Kidney epithelial cell (primary cell): ENCODE measurements at regions not wholly inside any gene's neighbourhood (a gene's known extent, or its start where the extent isn't known, plus 50 kb on each side); places are given as distances from the start of the nearest gene placed in this dataset.

Experiments used
- DNase-seq: peaks from one replicate; pipeline ENCODE4 v3.0.0-alpha.2; 2010; ENCODE audit warnings: low read depth
- H3K27me3 ChIP-seq: 2 replicates; pipeline ENCODE4 v1.6.0; 2011; ENCODE audit warnings: low read length; ENCODE audit not compliant: control insufficient read depth, insufficient read depth
- H3K36me3 ChIP-seq: 2 replicates; pipeline ENCODE4 v1.5.1; 2011; ENCODE audit warnings: low read length; ENCODE audit not compliant: control insufficient read depth, insufficient read depth
- H3K4me3 ChIP-seq: 2 replicates; pipeline ENCODE4 v1.5.1; 2011; ENCODE audit warnings: low read depth, mild to moderate bottlenecking, control low read depth, low read length
- TF ChIP-seq, protein P1 (sequence below): IDR thresholded peaks from 2 replicates; pipeline ENCODE4 v1.5.1; 2011; ENCODE audit warnings: mild to moderate bottlenecking, moderate library complexity, low read length, control low read depth, inconsistent platforms; ENCODE audit not compliant: insufficient read depth, poor library complexity, severe bottlenecking

DNA sequence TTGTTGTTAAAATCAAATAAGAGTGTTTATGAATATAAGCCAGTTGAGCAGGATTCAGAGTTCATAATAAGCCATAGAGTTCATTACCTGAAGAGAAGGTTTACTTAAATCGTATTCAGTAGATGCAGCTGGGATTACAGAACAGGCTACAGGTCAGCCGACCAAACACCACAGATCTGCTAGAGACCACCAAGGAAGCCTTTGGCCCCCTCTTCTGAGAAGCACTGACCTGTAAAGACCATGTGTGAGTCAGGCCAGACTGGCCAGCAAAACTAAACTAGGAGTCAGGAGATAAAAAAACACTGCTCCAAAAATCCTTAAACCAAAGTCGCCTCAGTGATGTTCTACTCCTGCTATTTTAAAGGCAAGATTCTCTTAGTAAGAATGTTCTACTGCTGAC is 1125.5 kb downstream of the FAT4 start:
- Histone ChIP-seq H3K4me3 (no peak overlapping the region), H3K36me3 (no peaks in the 10 kb centered on the region)
- DNase-seq, result no peak

GRCh38 chr4:126441173-126442035 is 1126.6 kb downstream of the FAT4 start:
- H3K4me3 ChIP-seq, result no peak overlapping the region
- H3K36me3 ChIP-seq, result no peaks in the 10 kb centered on the region
- TF ChIP-seq, protein P1, sequence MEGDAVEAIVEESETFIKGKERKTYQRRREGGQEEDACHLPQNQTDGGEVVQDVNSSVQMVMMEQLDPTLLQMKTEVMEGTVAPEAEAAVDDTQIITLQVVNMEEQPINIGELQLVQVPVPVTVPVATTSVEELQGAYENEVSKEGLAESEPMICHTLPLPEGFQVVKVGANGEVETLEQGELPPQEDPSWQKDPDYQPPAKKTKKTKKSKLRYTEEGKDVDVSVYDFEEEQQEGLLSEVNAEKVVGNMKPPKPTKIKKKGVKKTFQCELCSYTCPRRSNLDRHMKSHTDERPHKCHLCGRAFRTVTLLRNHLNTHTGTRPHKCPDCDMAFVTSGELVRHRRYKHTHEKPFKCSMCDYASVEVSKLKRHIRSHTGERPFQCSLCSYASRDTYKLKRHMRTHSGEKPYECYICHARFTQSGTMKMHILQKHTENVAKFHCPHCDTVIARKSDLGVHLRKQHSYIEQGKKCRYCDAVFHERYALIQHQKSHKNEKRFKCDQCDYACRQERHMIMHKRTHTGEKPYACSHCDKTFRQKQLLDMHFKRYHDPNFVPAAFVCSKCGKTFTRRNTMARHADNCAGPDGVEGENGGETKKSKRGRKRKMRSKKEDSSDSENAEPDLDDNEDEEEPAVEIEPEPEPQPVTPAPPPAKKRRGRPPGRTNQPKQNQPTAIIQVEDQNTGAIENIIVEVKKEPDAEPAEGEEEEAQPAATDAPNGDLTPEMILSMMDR, result no peak
- no peak for DNase-seq
- no peaks in the 10 kb centered on the region for H3K27me3 ChIP-seq

More for the DNA sequence above, 1125.5 kb downstream of the FAT4 start:
- TF ChIP-seq, protein P1, result no peak
- no peaks in the 10 kb centered on the region for H3K27me3 ChIP-seq

GRCh38 chr4:126445596-126445995 is 1130.8 kb downstream of the FAT4 start:
- DNase-seq, result no peak
- TF ChIP-seq, protein P1, result no peak

GRCh38 chr4:126446917-126447316 is 1132.2 kb downstream of the FAT4 start:
- no peak for DNase-seq
- Histone ChIP-seq H3K4me3 (no peak overlapping the region), H3K36me3 (no peaks in the 10 kb centered on the region), H3K27me3 (no peaks in the 10 kb centered on the region)
- TF ChIP-seq, protein P1, result no peak

More at GRCh38 chr4:126445596-126445995, 1130.8 kb downstream of the FAT4 start:
- Histone ChIP-seq H3K36me3 (no peaks in the 10 kb centered on the region), H3K27me3 (no peaks in the 10 kb centered on the region), H3K4me3 (no peak overlapping the region)

DNA sequence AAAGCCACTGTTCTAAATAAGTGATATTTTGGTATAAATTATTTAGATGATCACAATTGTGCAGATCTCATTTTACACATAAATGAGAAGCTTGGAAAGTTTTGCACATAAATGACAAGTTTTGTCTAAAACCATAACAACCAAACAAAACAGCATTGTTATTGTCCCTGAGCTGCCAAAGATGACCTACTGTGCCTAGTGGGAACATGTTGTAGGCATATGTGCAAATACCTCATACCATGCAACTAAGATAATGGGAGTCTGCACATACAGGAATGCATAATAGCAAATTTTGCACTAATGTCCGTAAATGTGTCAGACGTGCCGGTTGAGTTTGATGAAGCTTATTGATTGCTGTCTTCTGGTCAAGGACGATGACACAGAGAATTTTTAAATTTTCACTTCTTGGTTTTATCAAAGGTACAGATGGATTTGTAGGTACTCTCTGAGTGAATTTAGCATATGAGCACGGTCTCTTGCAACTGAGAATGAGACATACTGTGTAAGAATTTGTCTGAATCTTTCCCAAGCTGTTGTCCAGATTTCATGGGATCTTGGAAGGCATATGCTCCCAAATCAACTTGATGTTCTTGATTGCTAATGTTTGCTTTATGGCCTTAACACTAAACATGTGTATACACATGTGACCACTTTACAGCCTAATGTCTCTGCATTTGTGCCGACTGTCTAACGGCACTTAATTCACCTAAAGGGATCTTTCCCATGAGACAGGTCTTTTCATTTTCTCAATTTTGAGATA is 1133.5 kb downstream of the FAT4 start:
- TF ChIP-seq, protein P1, result no peak

More for the DNA sequence above, 1133.5 kb downstream of the FAT4 start:
- H3K4me3 ChIP-seq, result no peak overlapping the region
- H3K36me3 ChIP-seq, result no peaks in the 10 kb centered on the region
- no peaks in the 10 kb centered on the region for H3K27me3 ChIP-seq
- no peak for DNase-seq
